Epithelial cell of prostate (primary cell): ENCODE measurements at regions not wholly inside any gene's neighbourhood (a gene's known extent, or its start where the extent isn't known, plus 50 kb on each side); places are given as distances from the start of the nearest gene placed in this dataset.
"Not testable (repeated sequence)": the region's sequence is repeated elsewhere in the genome, so short reads cannot be mapped to it uniquely, and the experiment has no call there.

Experiments
- DNase-seq: peaks from one replicate; pipeline ENCODE4 v3.0.0-alpha.2; 2011; ENCODE audit warnings: low read depth, low spot score
- H3K27ac ChIP-seq: fragments of 450-650 bp; 2 replicates; pipeline ENCODE4 v1.5.1; 2017; ENCODE audit warnings: mild to moderate bottlenecking

- DNase-seq, result no peak
- no peak overlapping the region for H3K27ac ChIP-seq
Observed at GRCh38 chr10:33722067-33722466, 387.6 kb upstream of the NRP1 start.

- H3K27ac ChIP-seq, result no peak overlapping the region
Observed at GRCh38 chr10:33721509-33721908, 387.0 kb upstream of the NRP1 start.

DNA sequence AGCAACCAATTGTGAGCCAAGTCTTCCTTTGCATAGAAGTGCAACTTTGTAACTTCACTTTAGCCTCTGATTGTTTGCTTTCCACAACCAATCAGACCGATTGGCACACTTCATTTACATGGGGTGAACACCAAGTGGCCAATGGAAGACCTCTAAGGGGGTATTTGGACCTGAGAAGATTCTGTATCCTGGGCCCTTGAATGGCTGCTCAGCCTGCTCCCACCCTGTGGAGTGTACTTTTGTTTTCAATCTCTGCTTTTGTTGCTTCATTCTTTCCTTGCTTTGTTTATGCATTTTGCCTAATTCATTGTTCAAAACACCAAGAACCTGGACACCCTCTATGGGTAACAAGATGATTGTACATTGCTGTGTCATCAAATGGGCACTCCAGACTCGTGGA, 385.7 kb upstream of the NRP1 start:
- H3K27ac ChIP-seq, result no peak overlapping the region
- DNase-seq, result no peak

More at GRCh38 chr10:33721509-33721908, 387.0 kb upstream of the NRP1 start:
- no peak for DNase-seq

DNA sequence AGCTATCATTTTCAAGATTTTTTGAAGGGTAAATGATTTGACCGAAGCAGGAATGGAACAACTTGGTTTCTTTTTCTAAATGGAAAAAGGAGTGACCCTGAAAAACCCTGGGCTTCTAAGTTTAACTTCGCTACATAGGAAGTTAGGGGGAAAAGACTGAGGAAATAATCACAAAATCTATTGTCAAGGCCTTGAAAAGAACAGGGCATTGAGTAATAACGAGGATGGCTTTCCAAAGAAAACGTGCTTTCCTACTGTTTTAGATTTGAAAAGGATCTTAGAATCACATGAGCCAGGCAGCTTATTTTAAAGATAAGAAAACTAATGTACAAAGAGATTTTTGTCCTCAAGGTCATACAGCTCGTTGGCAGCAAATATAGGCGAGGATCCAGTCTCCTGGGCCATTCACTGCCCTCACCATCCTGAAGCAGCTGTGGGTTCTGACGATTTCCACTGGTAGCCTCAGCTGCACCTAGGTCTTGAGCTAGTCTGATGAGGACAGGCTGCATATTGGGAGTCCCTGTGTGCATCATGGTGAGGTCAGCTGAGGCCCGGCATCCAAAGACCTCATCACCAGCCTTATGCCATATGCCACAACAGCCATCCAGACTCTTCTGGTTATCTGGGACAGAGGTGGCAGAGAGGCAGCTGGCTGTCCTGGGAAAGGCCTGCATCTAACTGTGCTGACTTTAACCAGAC, 384.7 kb upstream of the NRP1 start:
- DNase-seq, result no peak
- no peak overlapping the region for H3K27ac ChIP-seq

GRCh38 chr10:33716501-33717267, 382.2 kb upstream of the NRP1 start:
- no peak for DNase-seq
- no peak overlapping the region for H3K27ac ChIP-seq

DNA sequence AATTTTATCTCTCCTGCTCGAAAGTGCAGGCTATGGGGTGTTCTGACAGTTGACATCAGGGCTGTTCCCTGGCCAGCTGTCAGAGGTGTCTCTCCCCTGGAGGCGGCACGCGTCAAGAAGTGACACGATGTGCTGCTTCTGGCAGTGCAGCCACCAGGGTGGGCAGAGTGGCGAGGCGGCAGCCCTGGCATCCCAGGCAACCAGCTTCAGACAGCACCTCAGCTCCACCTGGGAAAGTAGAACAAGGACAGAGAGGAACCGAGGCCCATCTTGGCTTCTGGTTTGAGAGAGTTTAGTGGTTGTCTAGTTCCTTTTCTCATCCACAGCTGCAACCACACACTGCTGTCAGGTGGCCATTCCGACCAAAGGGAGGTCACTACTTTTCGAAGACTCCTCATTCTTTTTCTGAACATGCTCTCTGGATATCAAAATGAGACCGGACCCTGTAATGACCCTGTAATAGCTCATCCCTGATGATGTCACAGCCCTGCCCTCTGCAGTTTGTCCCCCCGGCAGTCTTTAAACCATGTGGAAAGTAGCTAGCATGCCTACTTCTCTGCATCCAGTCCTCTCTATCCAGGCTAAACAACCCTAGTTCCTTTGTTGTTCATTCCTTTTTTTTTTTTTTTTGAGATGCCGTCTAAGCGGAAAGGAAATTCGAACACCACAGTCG, 381.0 kb upstream of the NRP1 start:
- no peak overlapping the region for H3K27ac ChIP-seq
- DNase-seq, result no peak

DNA sequence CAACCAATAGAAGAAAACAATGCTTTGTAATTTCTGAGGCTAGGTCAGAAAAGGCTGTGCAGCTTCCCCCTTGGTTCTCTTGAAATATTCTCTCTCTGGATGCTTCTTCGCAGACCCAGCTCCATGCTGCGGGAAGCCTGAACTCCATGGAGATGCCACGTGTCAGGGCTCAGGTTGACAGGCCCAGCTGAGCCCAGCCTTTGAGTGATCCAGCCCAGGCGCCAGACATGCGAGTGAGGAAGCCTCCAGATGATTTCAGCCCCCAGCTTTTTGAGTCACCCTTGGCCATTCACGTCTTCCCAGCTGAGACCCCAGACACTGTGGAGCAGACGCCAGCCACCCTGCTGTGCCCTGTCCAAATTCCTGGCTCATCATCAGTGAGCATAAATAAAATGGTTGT, 378.4 kb upstream of the NRP1 start:
- H3K27ac ChIP-seq, result no peak overlapping the region
- no peak for DNase-seq

GRCh38 chr10:33710006-33710405, 375.5 kb upstream of the NRP1 start:
- no peak overlapping the region for H3K27ac ChIP-seq
- no peak for DNase-seq

GRCh38 chr10:33709008-33709753, 374.7 kb upstream of the NRP1 start:
- H3K27ac ChIP-seq, result no peak overlapping the region
- DNase-seq, result no peak

- no peak overlapping the region for H3K27ac ChIP-seq
- no peak for DNase-seq
Observed at GRCh38 chr10:33708561-33708960, 374.1 kb upstream of the NRP1 start.

GRCh38 chr10:33706746-33707145, 372.3 kb upstream of the NRP1 start:
- H3K27ac ChIP-seq, result no peak overlapping the region
- DNase-seq, result no peak

- DNase-seq, result peak; percentile 49
- H3K27ac ChIP-seq, result no peak overlapping the region
Observed at GRCh38 chr10:33706191-33706590, 371.7 kb upstream of the NRP1 start.

GRCh38 chr10:33704214-33704830, 369.9 kb upstream of the NRP1 start:
- DNase-seq, result no peak
- H3K27ac ChIP-seq, result peak overlapping the region; percentile 18

- no peak for DNase-seq
- H3K27ac ChIP-seq, result peak overlapping the region; percentile 18
Observed at GRCh38 chr10:33703501-33704213, 369.2 kb upstream of the NRP1 start.

DNA sequence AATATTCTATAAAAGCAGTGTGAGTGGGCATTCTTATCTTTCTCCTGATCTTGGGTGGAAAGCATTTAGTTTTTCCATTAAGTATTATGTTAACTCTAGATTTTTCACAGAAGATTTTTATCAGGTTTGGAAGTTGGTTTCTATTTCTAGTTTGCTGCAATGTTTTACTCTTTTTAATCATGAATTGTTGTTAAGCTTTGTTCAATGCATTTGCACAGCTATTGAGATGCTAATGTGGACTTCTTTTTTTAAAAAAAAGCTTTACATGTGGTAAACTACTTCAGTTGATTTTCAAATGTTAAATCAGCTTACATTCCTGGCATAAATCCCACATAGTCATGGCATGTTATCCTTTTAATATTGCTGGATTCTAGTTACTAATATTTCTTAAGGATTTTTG, 363.6 kb upstream of the NRP1 start:
- DNase-seq, result no peak
- H3K27ac ChIP-seq, result no peak overlapping the region

GRCh38 chr10:33697016-33697415, 362.5 kb upstream of the NRP1 start:
- H3K27ac ChIP-seq, result no peak overlapping the region
- no peak for DNase-seq

DNA sequence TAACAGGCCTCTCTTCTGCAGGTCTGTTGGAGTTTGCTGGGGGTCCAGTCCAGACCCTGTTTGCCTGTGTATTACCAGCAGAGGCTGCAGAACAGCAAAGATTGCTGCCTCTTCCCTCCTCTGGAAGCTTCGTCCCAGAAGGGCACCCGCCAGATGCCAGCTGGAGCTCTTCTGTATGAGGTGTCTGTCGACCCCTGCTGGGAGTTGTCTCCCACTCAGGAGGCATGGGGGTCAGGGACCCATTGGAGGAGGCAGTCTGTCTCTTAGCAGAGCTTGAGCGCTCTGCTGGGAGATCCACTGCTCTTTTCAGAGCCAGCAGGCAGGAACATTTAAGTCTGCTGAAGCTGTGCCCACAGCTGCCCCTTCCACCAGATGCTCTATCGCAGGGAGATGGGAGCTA, 361.1 kb upstream of the NRP1 start:
- no peak for DNase-seq
- no peak overlapping the region for H3K27ac ChIP-seq

GRCh38 chr10:33690536-33690935, 356.1 kb upstream of the NRP1 start:
- DNase-seq, H3K27ac ChIP-seq: not testable (repeated sequence)

- H3K27ac ChIP-seq, result no peak overlapping the region
- no peak for DNase-seq
Observed at GRCh38 chr10:33688506-33688905, 354.0 kb upstream of the NRP1 start.

DNA sequence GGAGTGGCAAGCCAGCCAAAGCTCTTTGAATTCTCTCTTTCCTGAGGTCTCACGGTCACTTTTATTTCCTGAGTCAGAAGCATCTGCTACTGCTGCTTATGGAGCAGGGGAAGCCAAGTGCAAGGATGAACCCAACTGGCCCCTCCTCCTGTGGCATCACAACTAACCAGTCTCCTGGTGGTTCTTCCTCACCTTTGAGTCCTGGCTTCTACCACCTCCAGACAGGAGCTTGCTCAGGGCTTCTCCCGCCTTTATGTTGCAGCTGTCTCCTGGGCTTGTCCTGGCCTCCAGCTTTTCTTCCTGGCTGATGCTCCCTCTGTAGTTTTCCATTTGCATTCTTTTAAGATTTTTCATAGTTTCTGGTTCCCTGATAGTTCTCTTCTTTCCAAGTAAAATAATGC, 349.7 kb upstream of the NRP1 start:
- no peak for DNase-seq

More for the DNA sequence above, 349.7 kb upstream of the NRP1 start:
- no peak overlapping the region for H3K27ac ChIP-seq
